HUES64 (cell line): ENCODE measurements at regions not wholly inside any gene's neighbourhood (a gene's known extent, or its start where the extent isn't known, plus 50 kb on each side); places are given as distances from the start of the nearest gene placed in this dataset.

ENCODE experiments used
- H3K27ac ChIP-seq: 2 replicates; pipeline ENCODE4 v1.7.0; 2013; ENCODE audit warnings: low read depth, low read length, inconsistent platforms
- H3K27me3 ChIP-seq: 2 replicates; pipeline ENCODE4 v1.6.1; 2013; ENCODE audit warnings: mild to moderate bottlenecking, low read length; ENCODE audit not compliant: insufficient read depth
- H3K36me3 ChIP-seq: 2 replicates; pipeline ENCODE4 v1.6.1; 2013; ENCODE audit warnings: mild to moderate bottlenecking, low read length; ENCODE audit not compliant: insufficient read depth
- H3K4me1 ChIP-seq: 2 replicates; pipeline ENCODE4 v1.6.1; 2013; ENCODE audit warnings: mild to moderate bottlenecking, low read length, moderate library complexity; ENCODE audit not compliant: insufficient read depth
- H3K4me3 ChIP-seq: 2 replicates; pipeline ENCODE4 v1.5.1; 2013; ENCODE audit warnings: mild to moderate bottlenecking, low read length, moderate library complexity
- H3K9ac ChIP-seq: 2 replicates; pipeline ENCODE4 v1.6.1; 2013; ENCODE audit warnings: mild to moderate bottlenecking, low read depth, low read length
- H3K9me3 ChIP-seq: 2 replicates; pipeline ENCODE4 v1.6.1; 2013; ENCODE audit warnings: low read depth, low read length; ENCODE audit not compliant: insufficient read depth
- WGBS: fragments of 150-250, 120-280 bp; methylation state at CpG from one replicate; pipeline ENCODE4 v1.1.7; 2013; ENCODE audit warnings: missing lambda C conversion rate; 5-methylcytosine and 5-hydroxymethylcytosine counted together

- H3K27me3 ChIP-seq, result no peaks in the 10 kb centered on the region
- peaks cover 6% of the 10 kb centered on the region; the same call in 1 of the 2 replicates for H3K4me1 ChIP-seq
- H3K36me3 ChIP-seq, result no peaks in the 10 kb centered on the region
- no peak overlapping the region for H3K4me3 ChIP-seq
- no peak overlapping the region for H3K9ac ChIP-seq
- 88% methylated on average over 2 of the region's 2 CpGs for WGBS
- H3K9me3 ChIP-seq, result no peaks in the 10 kb centered on the region
- no peak overlapping the region for H3K27ac ChIP-seq
Measured at GRCh38 chr1:103424650-103425049, 100.8 kb upstream of the RNPC3 start.

- no peaks in the 10 kb centered on the region for H3K9me3 ChIP-seq
- H3K9ac ChIP-seq, result no peak overlapping the region
- no peak overlapping the region for H3K27ac ChIP-seq
- H3K36me3 ChIP-seq, result no peaks in the 10 kb centered on the region
- H3K27me3 ChIP-seq, result no peaks in the 10 kb centered on the region
- 100% methylated on average over 1 of the region's 1 CpG for WGBS
- H3K4me3 ChIP-seq, result no peak overlapping the region
- H3K4me1 ChIP-seq, result no peaks in the 10 kb centered on the region
Measured at GRCh38 chr1:103416681-103417286, 108.7 kb upstream of the RNPC3 start.

GRCh38 chr1:103387898-103388297 is 137.6 kb upstream of the RNPC3 start:
- H3K9me3 ChIP-seq, result peaks cover 3% of the 10 kb centered on the region; the same call in 1 of the 2 replicates
- H3K9ac ChIP-seq, result no peak overlapping the region
- 92% methylated on average over 1 of the region's 1 CpG for WGBS
- H3K4me3 ChIP-seq, result no peak overlapping the region
- H3K27me3 ChIP-seq, result no peaks in the 10 kb centered on the region
- H3K36me3 ChIP-seq, result no peaks in the 10 kb centered on the region
- no peak overlapping the region for H3K27ac ChIP-seq
- no peaks in the 10 kb centered on the region for H3K4me1 ChIP-seq

- no peak overlapping the region for H3K4me3 ChIP-seq
- H3K27me3 ChIP-seq, result no peaks in the 10 kb centered on the region
- no peaks in the 10 kb centered on the region for H3K36me3 ChIP-seq
- H3K27ac ChIP-seq, result no peak overlapping the region
- no peak overlapping the region for H3K9ac ChIP-seq
- no peaks in the 10 kb centered on the region for H3K4me1 ChIP-seq
- H3K9me3 ChIP-seq, result 0 out of 2 replicates have a peak, but pooled peaks cover 11% of the 10 kb centered on the region
- 95% methylated on average over 3 of the region's 3 CpGs for WGBS
Measured at GRCh38 chr1:103373991-103374390, 151.5 kb upstream of the RNPC3 start.

GRCh38 chr1:103372866-103373265 is 152.6 kb upstream of the RNPC3 start:
- H3K4me3 ChIP-seq, result no peak overlapping the region
- H3K27me3 ChIP-seq, result no peaks in the 10 kb centered on the region
- no peaks in the 10 kb centered on the region for H3K4me1 ChIP-seq
- H3K36me3 ChIP-seq, result no peaks in the 10 kb centered on the region
- no peak overlapping the region for H3K27ac ChIP-seq
- H3K9ac ChIP-seq, result no peak overlapping the region
- 0 out of 2 replicates have a peak, but pooled peaks cover 11% of the 10 kb centered on the region for H3K9me3 ChIP-seq

GRCh38 chr1:103371234-103371633 is 154.3 kb upstream of the RNPC3 start:
- H3K27me3 ChIP-seq, result no peaks in the 10 kb centered on the region
- H3K4me3 ChIP-seq, result no peak overlapping the region
- no peaks in the 10 kb centered on the region for H3K36me3 ChIP-seq
- WGBS, result 100% methylated on average over 2 of the region's 2 CpGs
- H3K9me3 ChIP-seq, result 0 out of 2 replicates have a peak, but pooled peaks cover 2% of the 10 kb centered on the region
- H3K27ac ChIP-seq, result no peak overlapping the region
- no peak overlapping the region for H3K9ac ChIP-seq
- no peaks in the 10 kb centered on the region for H3K4me1 ChIP-seq

GRCh38 chr1:103367186-103367585 is 158.3 kb upstream of the RNPC3 start:
- 95% methylated on average over 3 of the region's 4 CpGs for WGBS
- no peaks in the 10 kb centered on the region for H3K36me3 ChIP-seq
- H3K27me3 ChIP-seq, result no peaks in the 10 kb centered on the region
- H3K9ac ChIP-seq, result no peak overlapping the region
- no peaks in the 10 kb centered on the region for H3K9me3 ChIP-seq
- H3K4me3 ChIP-seq, result no peak overlapping the region
- no peak overlapping the region for H3K27ac ChIP-seq
- no peaks in the 10 kb centered on the region for H3K4me1 ChIP-seq

GRCh38 chr1:103365860-103366569 is 159.5 kb upstream of the RNPC3 start:
- H3K9ac ChIP-seq, result no peak overlapping the region
- H3K9me3 ChIP-seq, result no peaks in the 10 kb centered on the region
- H3K27ac ChIP-seq, result no peak overlapping the region
- no peaks in the 10 kb centered on the region for H3K36me3 ChIP-seq
- H3K27me3 ChIP-seq, result no peaks in the 10 kb centered on the region
- H3K4me1 ChIP-seq, result no peaks in the 10 kb centered on the region
- no peak overlapping the region for H3K4me3 ChIP-seq
- WGBS, result 99% methylated on average over 4 of the region's 5 CpGs

GRCh38 chr1:103363008-103363365 is 162.5 kb upstream of the RNPC3 start:
- Histone ChIP-seq H3K27ac (no peak overlapping the region), H3K27me3 (no peaks in the 10 kb centered on the region), H3K4me1 (no peaks in the 10 kb centered on the region), H3K36me3 (no peaks in the 10 kb centered on the region), H3K4me3 (no peak overlapping the region), H3K9ac (no peak overlapping the region), H3K9me3 (no peaks in the 10 kb centered on the region)
- WGBS, result 96% methylated on average over 3 of the region's 5 CpGs

GRCh38 chr1:103362348-103363007 is 163.0 kb upstream of the RNPC3 start:
- no peak overlapping the region for H3K4me3 ChIP-seq
- no peaks in the 10 kb centered on the region for H3K4me1 ChIP-seq
- H3K27me3 ChIP-seq, result no peaks in the 10 kb centered on the region
- no peak overlapping the region for H3K9ac ChIP-seq
- no peaks in the 10 kb centered on the region for H3K9me3 ChIP-seq
- no peak overlapping the region for H3K27ac ChIP-seq
- 100% methylated on average over 3 of the region's 4 CpGs for WGBS
- no peaks in the 10 kb centered on the region for H3K36me3 ChIP-seq

- 100% methylated on average over 1 of the region's 1 CpG for WGBS
- H3K4me3 ChIP-seq, result no peak overlapping the region
- H3K9ac ChIP-seq, result no peak overlapping the region
- no peaks in the 10 kb centered on the region for H3K27me3 ChIP-seq
- no peaks in the 10 kb centered on the region for H3K36me3 ChIP-seq
- no peaks in the 10 kb centered on the region for H3K9me3 ChIP-seq
- H3K27ac ChIP-seq, result no peak overlapping the region
- no peaks in the 10 kb centered on the region for H3K4me1 ChIP-seq
Measured at GRCh38 chr1:103353391-103353790, 172.1 kb upstream of the RNPC3 start.
